ENCODE measurements at regions not wholly inside any gene's neighbourhood (a gene's known extent, or its start where the extent isn't known, plus 50 kb on each side); places are given as distances from the start of the nearest gene placed in this dataset.
"Not testable (repeated sequence)": the region's sequence is repeated elsewhere in the genome, so short reads cannot be mapped to it uniquely, and the experiment has no call there.

- no peak for DNase-seq
Observed at GRCh38 chr18:44579745-44580144, 100.9 kb upstream of the SETBP1 start.

GRCh38 chr18:44580159-44580558, 100.5 kb upstream of the SETBP1 start:
- no peak for DNase-seq

- DNase-seq = not testable (repeated sequence)
Observed at GRCh38 chr18:44580782-44581181, 99.9 kb upstream of the SETBP1 start.

GRCh38 chr18:44582456-44582855, 98.2 kb upstream of the SETBP1 start:
- DNase-seq = no peak

GRCh38 chr18:44584900-44585299, 95.8 kb upstream of the SETBP1 start:
- no peak for DNase-seq

GRCh38 chr18:44586782-44587524, 93.7 kb upstream of the SETBP1 start:
- no peak for DNase-seq

GRCh38 chr18:44588508-44588907, 92.2 kb upstream of the SETBP1 start:
- DNase-seq = no peak

GRCh38 chr18:44589693-44590355, 90.9 kb upstream of the SETBP1 start:
- DNase-seq = no peak

- no peak for DNase-seq
Observed at GRCh38 chr18:44590956-44591670, 89.6 kb upstream of the SETBP1 start.

- no peak for DNase-seq
Observed at GRCh38 chr18:44592639-44593038, 88.0 kb upstream of the SETBP1 start.

GRCh38 chr18:44594799-44595467, 85.8 kb upstream of the SETBP1 start:
- no peak for DNase-seq

GRCh38 chr18:44597797-44598196, 82.9 kb upstream of the SETBP1 start:
- DNase-seq = no peak

GRCh38 chr18:44598514-44598913, 82.2 kb upstream of the SETBP1 start:
- DNase-seq = no peak

GRCh38 chr18:44599412-44599811, 81.3 kb upstream of the SETBP1 start:
- DNase-seq = no peak

GRCh38 chr18:44601447-44601846, 79.2 kb upstream of the SETBP1 start:
- DNase-seq = no peak

GRCh38 chr18:44602380-44602779, 78.3 kb upstream of the SETBP1 start:
- DNase-seq = no peak

GRCh38 chr18:44602845-44603244, 77.8 kb upstream of the SETBP1 start:
- DNase-seq = no peak

GRCh38 chr18:44609181-44609941, 71.3 kb upstream of the SETBP1 start:
- DNase-seq = no peak

- no peak for DNase-seq
Observed at GRCh38 chr18:44620812-44621211, 59.9 kb upstream of the SETBP1 start.

GRCh38 chr18:44624052-44624451, 56.6 kb upstream of the SETBP1 start:
- no peak for DNase-seq

GRCh38 chr18:44625386-44625785, 55.3 kb upstream of the SETBP1 start:
- no peak for DNase-seq

GRCh38 chr18:44626236-44626635, 54.5 kb upstream of the SETBP1 start:
- no peak for DNase-seq

- no peak for DNase-seq
Observed at GRCh38 chr18:44626807-44627206, 53.9 kb upstream of the SETBP1 start.
